Uterus (tissue), 2 donors: ENCODE measurements at regions not wholly inside any gene's neighbourhood (a gene's known extent, or its start where the extent isn't known, plus 50 kb on each side); places are given as distances from the start of the nearest gene placed in this dataset.

Experiments
- POLR2A ChIP-seq, 2 donors: fragments of 450-650 bp; IDR thresholded peaks; one replicate each; pipeline ENCODE4 v1.6.1; 2016; ENCODE audit warnings: antibody characterized with exemption in 2 of 2, mild to moderate bottlenecking in 1 of 2, moderate library complexity in 1 of 2
- TF ChIP-seq, protein P1 (sequence below), 4 experiments: fragments of 200-600 bp in 2 of 4; fragments of 450-650 bp in 2 of 4; sonication (generic) in 2 of 4; IDR thresholded peaks; one replicate each; pipeline ENCODE4 v1.5.1; 2016 to 2019; ENCODE audit warnings: antibody characterized with exemption in 4 of 4, mild to moderate bottlenecking in 2 of 4, moderate library complexity in 1 of 4

DNA sequence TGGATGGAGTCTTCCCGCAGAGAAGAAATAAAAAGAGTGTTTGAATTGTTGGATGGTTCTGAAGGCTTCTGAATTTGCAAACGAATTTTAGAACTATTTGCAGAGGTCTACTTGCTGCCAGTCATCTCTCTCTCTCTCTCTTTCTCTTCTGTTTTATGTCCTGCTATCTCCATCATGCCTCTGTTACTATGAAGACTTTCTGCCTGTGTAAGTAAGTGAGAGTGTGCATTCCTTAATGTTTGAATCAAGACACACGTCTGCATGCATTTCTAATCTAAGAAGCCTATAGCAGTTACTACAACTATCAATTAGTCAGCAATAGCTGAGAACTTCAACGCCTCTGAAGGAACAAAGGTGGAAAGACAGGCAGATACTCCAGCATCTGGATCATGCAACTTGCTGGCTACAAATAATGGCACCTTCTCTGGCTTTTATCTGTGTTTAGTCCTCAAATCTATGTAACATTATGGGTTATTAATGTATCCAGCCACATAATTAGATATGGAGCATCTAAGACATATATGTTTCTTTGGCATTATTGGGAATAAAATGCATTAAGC, 191.5 kb upstream of the BLID start:
- TF ChIP-seq, protein P1, sequence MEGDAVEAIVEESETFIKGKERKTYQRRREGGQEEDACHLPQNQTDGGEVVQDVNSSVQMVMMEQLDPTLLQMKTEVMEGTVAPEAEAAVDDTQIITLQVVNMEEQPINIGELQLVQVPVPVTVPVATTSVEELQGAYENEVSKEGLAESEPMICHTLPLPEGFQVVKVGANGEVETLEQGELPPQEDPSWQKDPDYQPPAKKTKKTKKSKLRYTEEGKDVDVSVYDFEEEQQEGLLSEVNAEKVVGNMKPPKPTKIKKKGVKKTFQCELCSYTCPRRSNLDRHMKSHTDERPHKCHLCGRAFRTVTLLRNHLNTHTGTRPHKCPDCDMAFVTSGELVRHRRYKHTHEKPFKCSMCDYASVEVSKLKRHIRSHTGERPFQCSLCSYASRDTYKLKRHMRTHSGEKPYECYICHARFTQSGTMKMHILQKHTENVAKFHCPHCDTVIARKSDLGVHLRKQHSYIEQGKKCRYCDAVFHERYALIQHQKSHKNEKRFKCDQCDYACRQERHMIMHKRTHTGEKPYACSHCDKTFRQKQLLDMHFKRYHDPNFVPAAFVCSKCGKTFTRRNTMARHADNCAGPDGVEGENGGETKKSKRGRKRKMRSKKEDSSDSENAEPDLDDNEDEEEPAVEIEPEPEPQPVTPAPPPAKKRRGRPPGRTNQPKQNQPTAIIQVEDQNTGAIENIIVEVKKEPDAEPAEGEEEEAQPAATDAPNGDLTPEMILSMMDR (IDR thresholded peaks at IDR 0.05) = no peak
- no peak for TF ChIP-seq POLR2A (IDR thresholded peaks at IDR 0.05)
